GM21423 (cell line): ENCODE measurements at regions not wholly inside any gene's neighbourhood (a gene's known extent, or its start where the extent isn't known, plus 50 kb on each side); places are given as distances from the start of the nearest gene placed in this dataset.
"Not testable (repeated sequence)": the region's sequence is repeated elsewhere in the genome, so short reads cannot be mapped to it uniquely, and the experiment has no call there.

Experiments used
- ATAC-seq: cut with Tn5 transposase; IDR thresholded peaks from one replicate; pipeline ENCODE4 v1.9.1; 2021; ENCODE audit warnings: mild to moderate bottlenecking, moderate library complexity; ENCODE audit not compliant: unreplicated experiment

- ATAC-seq: not testable (repeated sequence)
These were observed 82.7 kb downstream of the TFRC start for GRCh38 chr3:195999176-195999575.

GRCh38 chr3:195996314-195996713, 85.6 kb downstream of the TFRC start:
- ATAC-seq: not testable (repeated sequence)

- not testable (repeated sequence) for ATAC-seq
These were observed 86.0 kb upstream of the TNK2 start for GRCh38 chr3:195994343-195994742.

- ATAC-seq: not testable (repeated sequence)
These were observed 85.3 kb upstream of the TNK2 start for GRCh38 chr3:195993671-195994070.

- ATAC-seq: not testable (repeated sequence)
These were observed 84.7 kb upstream of the TNK2 start for GRCh38 chr3:195992956-195993595.

GRCh38 chr3:195991986-195992385, 83.6 kb upstream of the TNK2 start:
- not testable (repeated sequence) for ATAC-seq

- not testable (repeated sequence) for ATAC-seq
These were observed 82.9 kb upstream of the TNK2 start for GRCh38 chr3:195991243-195991642.

- ATAC-seq: not testable (repeated sequence)
These were observed 82.5 kb upstream of the TNK2 start for GRCh38 chr3:195990841-195991174.

GRCh38 chr3:195989921-195990840, 81.8 kb upstream of the TNK2 start:
- ATAC-seq: peak; percentile 90

- peak; percentile 30 for ATAC-seq
These were observed 81.0 kb upstream of the TNK2 start for GRCh38 chr3:195989197-195989920.

- ATAC-seq: not testable (repeated sequence)
These were observed 80.4 kb upstream of the TNK2 start for GRCh38 chr3:195988764-195989163.

- ATAC-seq: not testable (repeated sequence)
These were observed 78.7 kb upstream of the TNK2 start for GRCh38 chr3:195987001-195987400.

- ATAC-seq: not testable (repeated sequence)
These were observed 78.2 kb upstream of the TNK2 start for GRCh38 chr3:195986576-195986975.

GRCh38 chr3:195985348-195985920, 77.1 kb upstream of the TNK2 start:
- not testable (repeated sequence) for ATAC-seq

GRCh38 chr3:195984392-195985030, 76.2 kb upstream of the TNK2 start:
- ATAC-seq: not testable (repeated sequence)

GRCh38 chr3:195983880-195984279, 75.5 kb upstream of the TNK2 start:
- ATAC-seq: not testable (repeated sequence)

GRCh38 chr3:195982754-195983153, 74.4 kb upstream of the TNK2 start:
- not testable (repeated sequence) for ATAC-seq

GRCh38 chr3:195981778-195982177, 73.4 kb upstream of the TNK2 start:
- ATAC-seq: not testable (repeated sequence)

- not testable (repeated sequence) for ATAC-seq
These were observed 71.5 kb upstream of the TNK2 start for GRCh38 chr3:195979877-195980276.

GRCh38 chr3:195978585-195978984, 70.2 kb upstream of the TNK2 start:
- ATAC-seq: not testable (repeated sequence)
